HG03196 (cell line): ENCODE measurements at regions not wholly inside any gene's neighbourhood (a gene's known extent, or its start where the extent isn't known, plus 50 kb on each side); places are given as distances from the start of the nearest gene placed in this dataset.
"Not testable (repeated sequence)": the region's sequence is repeated elsewhere in the genome, so short reads cannot be mapped to it uniquely, and the experiment has no call there.

Experiments
- ATAC-seq: cut with Tn5 transposase; IDR thresholded peaks from one replicate; pipeline ENCODE4 v1.9.1; 2021; ENCODE audit not compliant: unreplicated experiment

GRCh38 chr4:4030509-4030908 lies 196.2 kb downstream of the OTOP1 start:
- ATAC-seq = not testable (repeated sequence)

DNA sequence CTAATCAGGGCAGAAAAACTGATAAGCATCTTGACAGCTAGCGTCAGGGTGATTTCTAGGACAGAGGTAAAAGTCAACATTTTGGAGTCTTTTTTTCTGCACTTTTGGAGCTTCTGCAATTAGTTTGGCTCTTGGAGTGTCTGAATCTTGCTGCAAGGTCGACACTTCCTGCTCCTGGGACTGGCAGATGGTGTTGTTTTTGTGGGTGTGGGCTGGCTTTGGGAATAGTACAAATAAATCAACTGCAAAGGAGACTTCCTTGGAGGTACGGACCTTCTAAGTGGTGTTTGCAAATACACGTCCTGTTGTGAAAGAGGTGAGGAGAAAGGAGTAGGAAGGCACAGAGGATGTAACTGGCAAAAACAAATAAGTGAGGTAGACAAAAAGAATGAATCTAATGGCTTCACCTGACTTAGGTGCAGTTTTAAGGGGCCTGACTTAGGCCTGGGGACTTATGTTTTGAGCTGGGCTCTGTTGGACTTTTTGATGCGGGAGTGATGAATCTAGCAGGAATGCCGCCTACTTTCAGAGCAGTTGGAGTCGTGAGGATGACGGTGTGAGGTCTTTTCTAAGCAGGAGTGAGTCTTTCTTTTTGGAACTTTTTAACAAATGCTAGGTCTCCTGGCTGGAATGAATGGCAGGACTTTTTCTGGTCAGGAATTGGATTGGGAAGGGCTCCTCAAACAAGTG lies 195.1 kb downstream of the OTOP1 start:
- ATAC-seq = not testable (repeated sequence)

GRCh38 chr4:4032364-4032763 lies 194.4 kb downstream of the OTOP1 start:
- ATAC-seq = not testable (repeated sequence)

DNA sequence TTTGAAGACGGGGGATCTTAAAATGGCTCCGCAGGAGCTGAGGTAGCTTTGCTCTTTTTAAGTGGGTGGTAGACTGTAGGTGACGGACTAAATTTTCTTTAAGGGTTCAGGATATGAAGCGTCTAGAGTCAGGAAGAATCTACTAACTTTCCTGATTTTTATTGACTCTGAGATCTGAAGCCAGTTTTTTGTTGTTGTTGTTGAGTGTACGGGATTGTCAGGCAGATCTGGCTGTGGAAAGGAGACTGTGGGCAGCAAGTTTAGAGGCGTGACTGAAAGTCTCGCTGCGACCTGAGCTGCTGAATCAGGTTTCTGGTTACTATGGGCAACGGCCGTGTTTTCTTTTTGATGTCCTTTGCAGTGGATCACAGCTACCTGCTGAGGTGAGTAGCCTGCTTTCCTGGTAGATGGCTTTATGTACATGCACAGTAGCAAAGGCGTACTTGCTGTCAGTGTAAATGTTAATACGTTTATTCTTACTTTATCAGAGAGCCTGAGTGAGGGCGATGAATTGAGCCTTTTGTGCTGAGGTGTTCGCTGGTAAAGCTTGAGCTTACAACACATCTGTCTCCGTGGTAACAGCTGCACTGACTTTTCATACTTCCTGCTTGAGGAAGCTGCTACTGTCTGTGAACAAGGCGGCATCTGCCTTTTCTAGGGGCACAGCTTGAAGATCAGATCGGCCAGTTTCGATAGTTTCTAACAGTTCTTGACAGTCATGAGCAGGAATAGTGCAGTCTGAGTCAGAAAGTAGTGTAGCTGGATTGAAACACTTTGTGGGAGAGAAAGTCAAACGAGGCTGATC lies 193.7 kb downstream of the OTOP1 start:
- ATAC-seq = not testable (repeated sequence)

DNA sequence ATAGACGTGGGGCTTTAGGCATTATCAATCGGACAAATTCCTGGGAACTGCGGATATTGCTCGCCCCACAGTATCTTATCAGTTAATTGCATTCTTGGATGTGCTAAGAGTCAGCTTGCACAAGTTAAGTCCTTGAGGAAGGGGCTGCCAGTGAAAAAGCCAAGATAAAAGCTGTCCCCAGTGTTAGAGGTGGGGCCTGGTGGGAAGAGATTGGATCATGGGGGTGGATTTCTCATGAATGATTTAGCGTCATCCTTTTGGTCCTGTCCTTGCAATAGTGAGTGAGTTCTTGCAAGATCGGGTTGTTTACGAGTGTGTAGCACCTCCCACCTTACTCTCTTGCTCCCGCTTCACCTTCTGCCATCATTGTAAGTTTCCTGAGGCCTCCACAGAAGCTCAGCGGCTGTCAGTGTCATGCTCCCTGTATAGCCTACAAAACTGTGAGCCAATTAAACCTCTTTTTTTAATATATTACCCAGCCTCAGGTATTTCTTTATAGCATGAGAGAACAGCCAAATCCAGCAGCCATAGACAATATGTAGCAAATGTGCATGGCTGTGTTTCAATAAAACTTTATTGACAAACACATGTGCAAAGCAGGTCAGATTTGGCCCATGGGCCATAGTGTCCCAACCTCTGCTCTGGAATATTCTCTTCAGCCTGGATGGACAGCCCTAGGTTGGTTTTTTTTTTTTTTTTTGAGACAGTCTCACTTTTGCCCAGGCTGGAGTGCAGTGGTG lies 189.2 kb downstream of the OTOP1 start:
- ATAC-seq = not testable (repeated sequence)

DNA sequence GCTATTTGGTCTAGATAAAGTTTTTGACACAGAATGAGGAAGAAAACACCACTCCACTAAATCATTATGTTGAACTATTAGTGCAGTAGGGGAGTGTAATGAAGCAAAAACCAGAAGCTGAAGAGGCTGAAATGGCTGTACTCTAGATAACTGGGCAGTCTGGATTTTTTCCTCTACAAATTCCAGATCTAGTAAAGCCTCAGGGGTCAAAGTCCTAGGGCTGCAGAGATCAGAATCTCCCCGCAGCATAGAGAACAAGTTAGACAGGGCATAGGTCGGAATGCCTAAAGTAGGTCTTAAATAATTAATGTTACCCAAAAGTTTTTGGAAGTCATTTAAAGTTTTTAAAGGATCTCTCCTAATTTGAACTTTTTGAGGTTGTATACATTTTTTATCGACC lies 180.9 kb downstream of the OTOP1 start:
- ATAC-seq = not testable (repeated sequence)

GRCh38 chr4:4046686-4047085 lies 180.0 kb downstream of the OTOP1 start:
- not testable (repeated sequence) for ATAC-seq

DNA sequence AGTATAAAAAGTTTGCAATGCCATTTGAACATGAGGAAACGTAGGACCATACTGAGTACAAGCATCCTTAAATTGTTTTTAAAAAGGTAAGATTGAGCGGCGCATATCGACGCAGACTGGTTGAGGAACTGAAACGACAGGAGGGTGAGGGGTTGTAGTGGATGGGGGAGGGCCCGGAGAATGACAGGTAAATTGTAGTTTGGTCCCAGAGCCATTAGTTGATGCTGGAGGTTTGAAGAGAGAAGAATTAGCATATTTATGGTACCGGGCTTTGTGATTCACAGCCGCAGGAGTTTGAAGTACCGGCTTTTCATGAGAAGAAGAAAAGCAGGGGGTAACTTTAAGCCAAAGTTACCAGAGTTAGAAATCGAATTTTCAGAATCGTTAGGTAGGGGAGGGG lies 179.5 kb downstream of the OTOP1 start:
- not testable (repeated sequence) for ATAC-seq

DNA sequence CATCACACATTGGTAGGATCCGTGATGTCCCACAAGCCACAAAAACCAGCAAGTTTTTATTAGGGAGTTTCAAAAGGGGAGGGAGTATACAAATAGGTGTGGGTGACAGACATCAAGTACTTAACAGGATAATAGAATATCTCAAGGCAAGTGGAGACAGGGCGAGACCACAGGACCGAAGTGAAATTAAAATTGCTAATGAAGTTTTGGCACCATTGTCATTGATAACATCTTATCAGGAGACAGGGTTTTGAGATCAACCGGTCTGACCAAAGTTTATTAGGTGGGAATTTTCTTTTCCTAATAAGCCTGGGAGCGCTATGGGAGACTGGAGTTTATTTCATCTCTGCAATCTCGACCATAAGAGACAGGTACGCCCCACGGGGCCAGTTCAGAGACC lies 178.5 kb downstream of the OTOP1 start:
- not testable (repeated sequence) for ATAC-seq

- not testable (repeated sequence) for ATAC-seq
Observed at GRCh38 chr4:4050781-4051180, 175.9 kb downstream of the OTOP1 start.

DNA sequence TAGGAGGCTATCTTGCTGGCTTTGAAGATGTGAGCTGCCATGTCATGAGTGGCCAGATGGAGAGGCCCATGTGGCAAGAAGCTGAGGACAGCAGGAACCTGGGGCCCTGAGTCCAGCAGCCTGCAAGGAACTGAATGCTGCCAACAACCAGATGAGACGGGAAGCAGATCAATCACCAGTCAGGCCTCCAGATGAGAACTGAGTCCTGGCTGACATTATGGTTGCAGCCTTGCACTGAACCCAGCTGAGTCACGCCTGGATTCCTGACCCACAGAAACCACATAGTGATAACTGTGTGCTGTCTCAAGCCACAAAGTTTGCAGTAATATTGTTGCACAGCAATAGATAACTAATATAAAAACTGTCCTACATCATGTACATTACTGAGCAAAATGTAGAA lies 173.8 kb downstream of the OTOP1 start:
- not testable (repeated sequence) for ATAC-seq

- not testable (repeated sequence) for ATAC-seq
Observed at GRCh38 chr4:4057226-4057625, 169.5 kb downstream of the OTOP1 start.

- ATAC-seq = not testable (repeated sequence)
Observed at GRCh38 chr4:4084171-4084570, 142.6 kb downstream of the OTOP1 start.

DNA sequence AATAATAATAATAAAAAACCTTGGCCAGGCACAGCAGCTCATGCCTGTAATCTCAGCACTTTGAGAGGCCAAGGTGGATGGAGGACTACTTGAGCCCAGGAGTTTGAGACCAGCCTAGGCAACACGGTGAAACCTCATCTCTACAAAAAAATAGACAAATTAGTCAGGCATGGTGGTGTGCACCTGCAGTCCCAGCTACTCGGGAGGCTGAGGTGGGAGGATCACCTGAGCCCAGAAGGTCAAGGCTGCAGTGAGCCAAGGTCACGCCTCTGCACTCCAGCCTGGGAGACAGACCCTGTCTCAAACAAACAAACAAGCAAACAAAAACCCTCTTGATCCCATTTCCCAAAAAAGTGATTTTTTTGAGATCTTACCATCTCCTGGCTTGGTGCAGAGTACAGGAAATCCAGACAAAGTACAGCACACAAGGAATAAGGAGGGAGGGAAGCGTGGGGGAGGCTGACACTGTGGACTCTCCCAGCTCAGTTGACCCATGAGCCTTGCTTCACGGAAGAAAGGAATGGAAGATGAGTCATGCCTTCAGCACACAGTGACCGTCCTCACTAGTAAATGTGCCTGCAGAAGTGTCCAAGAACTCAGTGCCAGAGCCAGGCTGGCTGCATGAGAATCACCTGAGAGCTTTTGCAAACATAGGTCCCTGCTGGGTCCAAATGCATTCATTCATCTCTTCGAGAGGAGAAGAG lies 136.9 kb downstream of the OTOP1 start:
- not testable (repeated sequence) for ATAC-seq

DNA sequence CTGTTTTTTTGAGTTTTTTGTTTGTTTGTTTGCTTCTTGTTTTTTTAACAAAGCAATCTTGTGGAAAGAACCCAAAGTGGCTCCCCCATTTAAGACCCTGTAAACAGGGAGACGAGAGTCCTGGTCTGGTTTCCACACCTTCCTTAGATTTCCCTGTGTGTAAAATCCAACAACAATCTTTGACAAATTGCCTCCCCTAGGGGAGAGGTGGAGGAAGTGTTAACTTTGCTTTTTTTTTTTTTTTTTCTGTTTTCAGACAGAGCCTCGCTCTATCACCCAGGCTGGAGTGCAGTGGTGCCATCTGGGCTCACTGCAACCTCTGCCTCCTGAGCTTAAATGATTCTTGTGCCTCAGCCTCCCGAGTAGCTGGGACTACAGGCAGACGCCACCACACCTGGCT lies 136.0 kb downstream of the OTOP1 start:
- not testable (repeated sequence) for ATAC-seq

GRCh38 chr4:4092159-4092558 lies 134.6 kb downstream of the OTOP1 start:
- not testable (repeated sequence) for ATAC-seq

DNA sequence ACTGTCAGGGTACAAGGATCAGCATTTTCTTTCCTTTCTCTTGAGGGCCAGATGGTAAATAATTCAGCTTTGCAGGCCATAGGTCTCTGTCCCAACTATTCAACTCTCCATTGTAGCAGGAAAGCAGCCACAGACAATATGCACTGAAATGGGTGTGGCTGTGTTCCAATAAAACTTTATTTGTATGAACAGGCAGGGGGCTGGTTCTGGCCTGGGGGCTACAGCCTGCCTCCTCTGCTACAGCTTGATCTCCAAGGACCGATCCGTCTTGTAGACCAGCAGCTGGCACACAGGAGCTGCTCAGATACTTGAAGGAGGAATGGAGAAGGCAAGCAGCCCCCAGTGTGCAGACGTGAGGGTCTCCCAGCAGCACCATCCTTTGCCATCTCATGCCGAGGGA lies 127.1 kb downstream of the OTOP1 start:
- not testable (repeated sequence) for ATAC-seq

GRCh38 chr4:4106923-4107322 lies 119.8 kb downstream of the OTOP1 start:
- ATAC-seq = not testable (repeated sequence)

- ATAC-seq = not testable (repeated sequence)
Observed at GRCh38 chr4:4107411-4108107, 119.2 kb downstream of the OTOP1 start.

DNA sequence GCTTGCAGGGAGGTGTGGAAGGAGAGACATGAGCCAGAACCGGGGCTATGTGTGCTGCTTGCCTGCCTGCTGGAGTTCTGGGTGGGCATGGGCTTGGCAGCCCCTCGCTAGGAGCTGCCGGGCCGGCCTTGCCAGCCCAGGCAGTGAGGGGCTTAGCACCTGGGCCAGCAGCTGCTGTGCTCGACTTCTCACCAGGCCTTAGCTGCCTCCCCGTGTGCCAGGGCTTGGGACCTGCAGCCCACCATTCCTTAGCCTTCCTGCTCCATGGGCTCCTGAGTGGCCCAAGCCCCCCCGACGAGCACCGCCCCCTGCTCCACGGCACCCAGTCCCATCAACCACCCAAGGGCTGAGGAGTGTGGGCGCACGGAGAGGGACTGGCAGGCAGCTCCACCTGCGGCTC lies 111.3 kb downstream of the OTOP1 start:
- not testable (repeated sequence) for ATAC-seq
